ENCODE measurements at regions not wholly inside any gene's neighbourhood (a gene's known extent, or its start where the extent isn't known, plus 50 kb on each side); places are given as distances from the start of the nearest gene placed in this dataset.

DNA sequence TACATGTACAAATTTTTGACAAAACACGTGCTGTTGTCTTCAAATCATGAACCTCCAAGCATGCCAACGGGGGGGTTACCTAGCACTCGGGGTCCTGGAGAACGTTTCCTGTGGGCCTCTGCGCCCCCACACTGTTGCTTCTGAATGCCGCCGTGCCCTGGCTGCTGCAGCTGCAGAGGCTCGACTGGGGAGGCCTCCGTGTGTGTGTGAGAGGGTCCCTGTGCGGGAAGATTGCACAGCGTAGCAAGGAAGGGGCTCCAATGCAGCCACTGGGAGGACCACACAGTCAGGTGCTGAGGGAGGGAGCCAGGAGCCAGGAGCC is 1322.2 kb downstream of the TBC1D22A start:
- ChIA-PET POLR2A (no interaction called here), CTCF (no interaction called here)
- intact Hi-C loops (cut with micrococcal nuclease), result no loop called here
- peaks cover 24 to 28% of the 10 kb centered on the region in 2 donors for H3K4me1 ChIP-seq (ENCODE audit: control insufficient read depth in 2 of 2, insufficient read depth in 2 of 2, low read length in 2 of 2)
- H3K4me3 Mint-ChIP-seq, result peak overlapping the region; percentile 55
- H3K36me3 ChIP-seq (replicated peaks in 1 of 2; ENCODE audit: control extremely low read depth in 1 of 2, control insufficient read depth in 1 of 2, extremely low read depth in 1 of 2, insufficient read depth in 2 of 2, low read length in 1 of 2), result no peaks in the 10 kb centered on the region
- no peaks in the 10 kb centered on the region for H3K9me3 Mint-ChIP-seq (ENCODE audit: insufficient read depth)
- H3K27ac Mint-ChIP-seq, result no peak overlapping the region
- peaks cover 0 to 9% (median 0%) of the 10 kb centered on the region in 3 donors for H3K9me3 ChIP-seq (ENCODE audit: control extremely low read depth in 1 of 3, control insufficient read depth in 2 of 3, insufficient read depth in 1 of 3, low read length in 2 of 3)
- WGBS (ENCODE audit: insufficient coverage), result 24% methylated on average over 11 of the region's 11 CpGs
- no peaks in the 10 kb centered on the region for H4K20me1 ChIP-seq (ENCODE audit: control insufficient read depth, insufficient read depth, low read length, poor library complexity, severe bottlenecking)
- no peak overlapping the region for H3K9ac ChIP-seq (ENCODE audit: low read length)
- H3K27me3 Mint-ChIP-seq, result peaks cover 7% of the 10 kb centered on the region
- H3K4me3 ChIP-seq (ENCODE audit: control extremely low read depth in 1 of 5, extremely low read depth in 1 of 5, insufficient read depth in 1 of 5, low read depth in 2 of 5, low read length in 4 of 5), result no peak overlapping the region
- no peaks in the 10 kb centered on the region for H3K79me2 ChIP-seq (ENCODE audit: control insufficient read depth, insufficient read depth, low read length)
- peaks cover 0 to 5% (median 2%) of the 10 kb centered on the region in 4 experiments for H3K27me3 ChIP-seq (replicated peaks in 1 of 4; ENCODE audit: control extremely low read depth in 1 of 4, control insufficient read depth in 3 of 4, insufficient read depth in 4 of 4, low read length in 3 of 4)
- peak overlapping the region; percentile 33 for H3K4me2 ChIP-seq (replicated peaks; ENCODE audit: low read depth, low read length, poor library complexity, severe bottlenecking)
- ATAC-seq (ENCODE audit: low read depth) (no peak), DNase-seq (no peak)
- H3K4me1 Mint-ChIP-seq, result peaks cover 33% of the 10 kb centered on the region
- H2AFZ ChIP-seq (ENCODE audit: insufficient read depth, low read depth, low read length, poor library complexity, severe bottlenecking), result no peak overlapping the region
- no peak overlapping the region for H3K27ac ChIP-seq (ENCODE audit: low read length in 2 of 2)
- TF ChIP-seq EZH2 (IDR thresholded peaks at IDR 0.05; ENCODE audit: borderline replicate concordance, insufficient read depth, low read depth, low read length, poor library complexity, severe bottlenecking), result no peak
- TF ChIP-seq, protein P1, sequence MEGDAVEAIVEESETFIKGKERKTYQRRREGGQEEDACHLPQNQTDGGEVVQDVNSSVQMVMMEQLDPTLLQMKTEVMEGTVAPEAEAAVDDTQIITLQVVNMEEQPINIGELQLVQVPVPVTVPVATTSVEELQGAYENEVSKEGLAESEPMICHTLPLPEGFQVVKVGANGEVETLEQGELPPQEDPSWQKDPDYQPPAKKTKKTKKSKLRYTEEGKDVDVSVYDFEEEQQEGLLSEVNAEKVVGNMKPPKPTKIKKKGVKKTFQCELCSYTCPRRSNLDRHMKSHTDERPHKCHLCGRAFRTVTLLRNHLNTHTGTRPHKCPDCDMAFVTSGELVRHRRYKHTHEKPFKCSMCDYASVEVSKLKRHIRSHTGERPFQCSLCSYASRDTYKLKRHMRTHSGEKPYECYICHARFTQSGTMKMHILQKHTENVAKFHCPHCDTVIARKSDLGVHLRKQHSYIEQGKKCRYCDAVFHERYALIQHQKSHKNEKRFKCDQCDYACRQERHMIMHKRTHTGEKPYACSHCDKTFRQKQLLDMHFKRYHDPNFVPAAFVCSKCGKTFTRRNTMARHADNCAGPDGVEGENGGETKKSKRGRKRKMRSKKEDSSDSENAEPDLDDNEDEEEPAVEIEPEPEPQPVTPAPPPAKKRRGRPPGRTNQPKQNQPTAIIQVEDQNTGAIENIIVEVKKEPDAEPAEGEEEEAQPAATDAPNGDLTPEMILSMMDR (IDR thresholded peaks at IDR 0.05), result no peak

DNA sequence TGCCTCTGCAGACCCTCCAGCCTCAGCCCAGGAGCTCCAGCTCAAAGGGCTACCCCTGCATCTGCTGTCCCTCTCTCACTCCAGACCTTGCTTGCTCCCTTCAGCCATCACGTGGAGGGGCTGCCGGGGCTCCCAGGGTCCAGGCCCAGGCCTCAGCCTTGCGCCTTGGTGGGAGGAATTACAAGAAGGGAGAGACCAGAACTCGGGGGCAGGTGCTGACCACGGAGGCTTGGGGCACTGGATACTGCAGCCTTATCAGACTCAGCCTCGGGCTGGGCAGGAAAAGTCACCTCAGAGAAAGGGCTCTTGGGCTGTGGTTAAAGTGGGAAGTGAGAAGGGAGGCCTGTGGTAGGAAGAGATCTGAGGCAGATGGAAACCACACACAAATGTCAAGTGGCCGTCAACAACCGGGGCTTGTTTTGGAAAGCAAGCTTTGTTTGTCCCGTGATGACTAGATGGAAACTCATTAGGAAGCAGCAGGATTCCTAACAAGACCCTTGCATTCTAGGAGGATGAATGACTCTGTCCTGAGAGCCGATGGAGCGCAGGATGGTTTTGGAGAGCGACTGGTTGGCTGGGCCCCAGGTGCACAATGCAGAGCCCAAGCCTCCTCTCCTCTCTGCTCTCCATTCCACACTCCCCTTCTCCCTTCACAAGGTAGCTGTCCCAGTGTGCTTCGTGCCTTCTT is 1321.7 kb downstream of the TBC1D22A start:
- Mint-ChIP-seq H3K4me1 (peaks cover 33% of the 10 kb centered on the region), H3K9me3 (ENCODE audit: insufficient read depth) (no peaks in the 10 kb centered on the region), H3K4me3 (peak overlapping the region; percentile 55), H3K27ac (peak overlapping the region; percentile 26), H3K27me3 (peaks cover 7% of the 10 kb centered on the region)
- Histone ChIP-seq H3K27ac (ENCODE audit: low read length in 2 of 2) (no peak overlapping the region), H3K27me3 (replicated peaks in 1 of 4; ENCODE audit: control extremely low read depth in 1 of 4, control insufficient read depth in 3 of 4, insufficient read depth in 4 of 4, low read length in 3 of 4) (peaks cover 0 to 5% (median 2%) of the 10 kb centered on the region in 4 experiments), H4K20me1 (ENCODE audit: control insufficient read depth, insufficient read depth, low read length, poor library complexity, severe bottlenecking) (no peaks in the 10 kb centered on the region), H3K9ac (ENCODE audit: low read length) (no peak overlapping the region), H3K79me2 (ENCODE audit: control insufficient read depth, insufficient read depth, low read length) (no peaks in the 10 kb centered on the region), H3K4me2 (replicated peaks; ENCODE audit: low read depth, low read length, poor library complexity, severe bottlenecking) (peak overlapping the region; percentile 33), H2AFZ (ENCODE audit: insufficient read depth, low read depth, low read length, poor library complexity, severe bottlenecking) (no peak overlapping the region), H3K36me3 (replicated peaks in 1 of 2; ENCODE audit: control extremely low read depth in 1 of 2, control insufficient read depth in 1 of 2, extremely low read depth in 1 of 2, insufficient read depth in 2 of 2, low read length in 1 of 2) (no peaks in the 10 kb centered on the region), H3K4me3 (ENCODE audit: control extremely low read depth in 1 of 5, extremely low read depth in 1 of 5, insufficient read depth in 1 of 5, low read depth in 2 of 5, low read length in 4 of 5) (no peak overlapping the region), H3K9me3 (ENCODE audit: control extremely low read depth in 1 of 3, control insufficient read depth in 2 of 3, insufficient read depth in 1 of 3, low read length in 2 of 3) (peaks cover 0 to 9% (median 0%) of the 10 kb centered on the region in 3 donors), H3K4me1 (ENCODE audit: control insufficient read depth in 2 of 2, insufficient read depth in 2 of 2, low read length in 2 of 2) (peaks cover 24 to 28% of the 10 kb centered on the region in 2 donors)
- WGBS (ENCODE audit: insufficient coverage), result 3% methylated on average over 12 of the region's 13 CpGs
- ChIA-PET CTCF (no interaction called here), POLR2A (no interaction called here)
- no peak for TF ChIP-seq EZH2 (IDR thresholded peaks at IDR 0.05; ENCODE audit: borderline replicate concordance, insufficient read depth, low read depth, low read length, poor library complexity, severe bottlenecking)
- TF ChIP-seq, protein P1 (IDR thresholded peaks at IDR 0.05), result no peak
- peak; percentile 43 for DNase-seq
- ATAC-seq (ENCODE audit: low read depth), result peak; percentile 43
- intact Hi-C loops (cut with micrococcal nuclease), result no loop called here
